A673 (cell line): ENCODE measurements at regions not wholly inside any gene's neighbourhood (a gene's known extent, or its start where the extent isn't known, plus 50 kb on each side); places are given as distances from the start of the nearest gene placed in this dataset.

Experiments
- BruUV-seq: library from RNA; stranded (reverse); fragments of 400-500 nt; replicated peaks from 2 replicates; lab custom pipeline; 2021; lab: Mats Ljungman, UMichigan
- CTCF ChIA-PET: fragments of 300-600 bp; sonication (Branson Sonifier 250); formaldehyde crosslinking; loops from one replicate; lab custom pipeline; 2022; ENCODE audit warnings: antibody characterized with exemption; lab: Charles Lee
- POLR2A ChIA-PET: fragments of 300-600 bp; sonication (Branson Sonifier 250); formaldehyde crosslinking; loops from one replicate; lab custom pipeline; 2022; ENCODE audit warnings: antibody characterized with exemption; ENCODE audit not compliant: low non-redundant PET; lab: Charles Lee
- DNase-seq: peaks from one replicate; pipeline ENCODE4 v3.0.0-alpha.2; 2015; ENCODE audit warnings: low spot score
- H3K27ac ChIP-seq: fragments of 200-600 bp; sonication (generic); 2 replicates; pipeline ENCODE4 v1.5.1; 2016; ENCODE audit warnings: mixed run types, low read depth, mild to moderate bottlenecking, mixed read lengths, antibody characterized with exemption, low read length; ENCODE audit not compliant: poor library complexity, severe bottlenecking
- H3K27me3 ChIP-seq: fragments of 200-600 bp; sonication (generic); replicated peaks from 2 replicates; pipeline ENCODE4 v1.6.1; 2017; ENCODE audit warnings: mixed run types, low read depth, mild to moderate bottlenecking, mixed read lengths, antibody characterized with exemption, low read length; ENCODE audit not compliant: insufficient read depth, poor library complexity
- H3K36me3 ChIP-seq: fragments of 200-600 bp; sonication (generic); 2 replicates; pipeline ENCODE4 v1.6.1; 2016; ENCODE audit warnings: mixed run types, mild to moderate bottlenecking, mixed read lengths, antibody characterized with exemption, low read length; ENCODE audit not compliant: insufficient read depth, poor library complexity, severe bottlenecking
- H3K4me1 ChIP-seq: fragments of 200-600 bp; sonication (generic); 2 replicates; pipeline ENCODE4 v1.6.1; 2017; ENCODE audit warnings: mixed run types, mild to moderate bottlenecking, mixed read lengths, antibody characterized with exemption, low read length; ENCODE audit not compliant: insufficient read depth, poor library complexity, severe bottlenecking
- H3K4me3 ChIP-seq: fragments of 200-600 bp; sonication (generic); 2 replicates; pipeline ENCODE4 v1.5.1; 2016; ENCODE audit warnings: low read depth, mixed run types, mild to moderate bottlenecking, mixed read lengths, low read length; ENCODE audit not compliant: poor library complexity, severe bottlenecking
- H3K9me3 ChIP-seq: fragments of 200-600 bp; sonication (generic); 2 replicates; pipeline ENCODE4 v1.6.1; 2016; ENCODE audit warnings: mixed run types, low read depth, mild to moderate bottlenecking, mixed read lengths, antibody characterized with exemption, low read length; ENCODE audit not compliant: poor library complexity, severe bottlenecking
- EZH2 ChIP-seq: fragments of 200-600 bp; sonication (generic); IDR thresholded peaks from 2 replicates; pipeline ENCODE4 v1.6.1; 2017; ENCODE audit warnings: borderline replicate concordance, low read depth, mild to moderate bottlenecking, mixed read lengths, antibody characterized with exemption, low read length; ENCODE audit not compliant: poor library complexity, severe bottlenecking
- intact Hi-C: fragments of 100-400 bp; cut with micrococcal nuclease; formaldehyde crosslinking; loops from one replicate; pipeline ENCODE4 v1.10.0; 2022; ENCODE audit not compliant: unreplicated experiment
- TF ChIP-seq, protein P1 (sequence below): fragments of 300-800, 200-600 bp; sonication (generic); conservative IDR thresholded peaks from 2 replicates; pipeline ENCODE4 v1.5.1; 2017; ENCODE audit warnings: low read depth, mild to moderate bottlenecking, antibody characterized with exemption, low read length, moderate library complexity, mixed read lengths

- ChIA-PET POLR2A (no interaction called here), CTCF (no interaction called here)
- no TSS peak for BruUV-seq
- TF ChIP-seq EZH2 = no peak
- TF ChIP-seq, protein P1, sequence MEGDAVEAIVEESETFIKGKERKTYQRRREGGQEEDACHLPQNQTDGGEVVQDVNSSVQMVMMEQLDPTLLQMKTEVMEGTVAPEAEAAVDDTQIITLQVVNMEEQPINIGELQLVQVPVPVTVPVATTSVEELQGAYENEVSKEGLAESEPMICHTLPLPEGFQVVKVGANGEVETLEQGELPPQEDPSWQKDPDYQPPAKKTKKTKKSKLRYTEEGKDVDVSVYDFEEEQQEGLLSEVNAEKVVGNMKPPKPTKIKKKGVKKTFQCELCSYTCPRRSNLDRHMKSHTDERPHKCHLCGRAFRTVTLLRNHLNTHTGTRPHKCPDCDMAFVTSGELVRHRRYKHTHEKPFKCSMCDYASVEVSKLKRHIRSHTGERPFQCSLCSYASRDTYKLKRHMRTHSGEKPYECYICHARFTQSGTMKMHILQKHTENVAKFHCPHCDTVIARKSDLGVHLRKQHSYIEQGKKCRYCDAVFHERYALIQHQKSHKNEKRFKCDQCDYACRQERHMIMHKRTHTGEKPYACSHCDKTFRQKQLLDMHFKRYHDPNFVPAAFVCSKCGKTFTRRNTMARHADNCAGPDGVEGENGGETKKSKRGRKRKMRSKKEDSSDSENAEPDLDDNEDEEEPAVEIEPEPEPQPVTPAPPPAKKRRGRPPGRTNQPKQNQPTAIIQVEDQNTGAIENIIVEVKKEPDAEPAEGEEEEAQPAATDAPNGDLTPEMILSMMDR = no peak
- no peak for DNase-seq
- no peaks in the 10 kb centered on the region for H3K27me3 ChIP-seq
- H3K9me3 ChIP-seq = peaks cover 8% of the 10 kb centered on the region
- no peaks in the 10 kb centered on the region for H3K36me3 ChIP-seq
- H3K27ac ChIP-seq = no peak overlapping the region
- no peak overlapping the region for H3K4me3 ChIP-seq
- H3K4me1 ChIP-seq = no peaks in the 10 kb centered on the region
- intact Hi-C loops = no loop called here
Observed at GRCh38 chr5:92992073-92992472, 588.9 kb downstream of the NR2F1-AS1 start.

DNA sequence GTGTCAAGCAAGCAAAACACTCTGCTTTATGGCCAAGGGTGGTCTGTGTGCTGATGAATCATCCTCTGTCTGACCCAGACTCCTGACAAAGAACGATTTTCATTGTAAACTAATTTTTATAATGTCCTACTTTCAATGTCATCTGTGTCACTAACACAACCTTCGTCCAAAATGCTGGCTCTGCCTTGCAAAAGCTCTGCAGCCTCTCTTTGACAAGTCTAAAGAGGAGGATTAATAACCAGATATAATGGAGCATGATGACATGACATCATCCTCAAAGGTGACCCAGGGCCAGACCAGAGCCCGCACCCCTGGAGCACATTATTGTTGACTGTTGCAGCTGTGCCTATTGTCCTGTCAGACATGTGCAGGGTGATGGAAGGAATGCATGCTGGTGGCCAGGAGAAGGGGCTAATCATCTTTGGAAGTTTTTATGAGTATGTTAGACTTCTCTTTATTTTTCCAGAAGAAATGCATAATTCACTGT, 589.4 kb downstream of the NR2F1-AS1 start:
- no peaks in the 10 kb centered on the region for H3K27me3 ChIP-seq
- no peak overlapping the region for H3K27ac ChIP-seq
- CTCF ChIA-PET = no interaction called here
- DNase-seq = no peak
- no TSS peak for BruUV-seq
- intact Hi-C loops = no loop called here
- no peak overlapping the region for H3K4me3 ChIP-seq
- POLR2A ChIA-PET = no interaction called here
- TF ChIP-seq, protein P1 = no peak
- TF ChIP-seq EZH2 = no peak
- H3K4me1 ChIP-seq = no peaks in the 10 kb centered on the region
- H3K36me3 ChIP-seq = no peaks in the 10 kb centered on the region
- H3K9me3 ChIP-seq = peaks cover 8% of the 10 kb centered on the region

- intact Hi-C loops = no loop called here
- ChIA-PET POLR2A (no interaction called here), CTCF (no interaction called here)
- no peak for DNase-seq
- Histone ChIP-seq H3K4me1 (no peaks in the 10 kb centered on the region), H3K27ac (no peak overlapping the region), H3K36me3 (no peaks in the 10 kb centered on the region), H3K4me3 (no peak overlapping the region), H3K27me3 (no peaks in the 10 kb centered on the region), H3K9me3 (peaks cover 8% of the 10 kb centered on the region)
- TF ChIP-seq, protein P1 = no peak
- BruUV-seq = no TSS peak
Observed at GRCh38 chr5:92990771-92991170, 590.2 kb downstream of the NR2F1-AS1 start.
